Duodenal mucosa (tissue), 2 donors: ENCODE measurements at regions not wholly inside any gene's neighbourhood (a gene's known extent, or its start where the extent isn't known, plus 50 kb on each side); places are given as distances from the start of the nearest gene placed in this dataset.
A peak's percentile ranks its signal among the peaks of the same experiment; 100 is the strongest.

Experiments
- H3K27ac ChIP-seq: one replicate; pipeline ENCODE4 v1.7.0; 2013; ENCODE audit warnings: low read depth, low read length
- H3K27me3 ChIP-seq, 2 donors: one replicate each; pipeline ENCODE4 v1.7.0; 2013; ENCODE audit warnings: low read length in 2 of 2, control low read depth in 1 of 2; ENCODE audit not compliant: insufficient read depth in 2 of 2, control insufficient read depth in 1 of 2
- H3K36me3 ChIP-seq, 2 donors: one replicate each; pipeline ENCODE4 v1.7.0; 2013; ENCODE audit warnings: low read length in 2 of 2, control low read depth in 1 of 2; ENCODE audit not compliant: insufficient read depth in 2 of 2, control insufficient read depth in 1 of 2
- H3K4me1 ChIP-seq, 2 donors: one replicate each; pipeline ENCODE4 v1.7.0; 2013; ENCODE audit warnings: low read length in 2 of 2, control low read depth in 1 of 2; ENCODE audit not compliant: insufficient read depth in 2 of 2, control insufficient read depth in 1 of 2
- H3K4me3 ChIP-seq, 2 donors: one replicate each; pipeline ENCODE4 v1.7.0; 2013; ENCODE audit warnings: low read length in 2 of 2, low read depth in 1 of 2
- H3K9ac ChIP-seq, 2 donors: one replicate each; pipeline ENCODE4 v1.7.0; 2013; ENCODE audit warnings: low read length in 2 of 2, low read depth in 1 of 2
- H3K9me3 ChIP-seq, 2 donors: one replicate each; pipeline ENCODE4 v1.7.0; 2013; ENCODE audit warnings: low read length in 2 of 2, control low read depth in 1 of 2; ENCODE audit not compliant: control insufficient read depth in 1 of 2

- peaks cover 0 to 4% of the 10 kb centered on the region in 2 donors for H3K27me3 ChIP-seq
- no peaks in the 10 kb centered on the region for H3K36me3 ChIP-seq
- H3K27ac ChIP-seq = no peak overlapping the region
- H3K9me3 ChIP-seq = no peaks in the 10 kb centered on the region
- H3K9ac ChIP-seq = no peak overlapping the region
- H3K4me3 ChIP-seq = no peak overlapping the region
- H3K4me1 ChIP-seq = no peaks in the 10 kb centered on the region
Observed at GRCh38 chr11:32003335-32003734, 87.5 kb upstream of the RCN1 start.

GRCh38 chr11:32002311-32002710 lies 88.6 kb upstream of the RCN1 start:
- Histone ChIP-seq H3K9me3 (no peaks in the 10 kb centered on the region), H3K27ac (no peak overlapping the region), H3K36me3 (no peaks in the 10 kb centered on the region), H3K4me3 (no peak overlapping the region), H3K4me1 (no peaks in the 10 kb centered on the region), H3K27me3 (peaks cover 0 to 4% of the 10 kb centered on the region in 2 donors), H3K9ac (no peak overlapping the region)

- no peak overlapping the region for H3K9ac ChIP-seq
- peaks cover 0 to 8% of the 10 kb centered on the region in 2 donors for H3K4me1 ChIP-seq
- H3K4me3 ChIP-seq = no peak overlapping the region
- H3K36me3 ChIP-seq = no peaks in the 10 kb centered on the region
- H3K9me3 ChIP-seq = no peaks in the 10 kb centered on the region
- H3K27ac ChIP-seq = no peak overlapping the region
- H3K27me3 ChIP-seq = no peaks in the 10 kb centered on the region
Observed at GRCh38 chr11:31997955-31998354, 92.9 kb upstream of the RCN1 start.

GRCh38 chr11:31996159-31996881 lies 94.6 kb upstream of the RCN1 start:
- no peaks in the 10 kb centered on the region for H3K27me3 ChIP-seq
- no peak overlapping the region for H3K4me3 ChIP-seq
- no peak overlapping the region for H3K9ac ChIP-seq
- H3K4me1 ChIP-seq = peaks cover 0 to 8% of the 10 kb centered on the region in 2 donors
- H3K27ac ChIP-seq = no peak overlapping the region
- no peaks in the 10 kb centered on the region for H3K36me3 ChIP-seq
- no peaks in the 10 kb centered on the region for H3K9me3 ChIP-seq

- H3K9me3 ChIP-seq = no peaks in the 10 kb centered on the region
- H3K9ac ChIP-seq = no peak overlapping the region
- H3K27ac ChIP-seq = no peak overlapping the region
Observed at GRCh38 chr11:31995525-31996094, 95.3 kb upstream of the RCN1 start.

GRCh38 chr11:31995032-31995431 lies 95.8 kb upstream of the RCN1 start:
- Histone ChIP-seq H3K36me3 (no peaks in the 10 kb centered on the region), H3K27ac (no peak overlapping the region), H3K27me3 (peaks cover 0 to 4% of the 10 kb centered on the region in 2 donors), H3K4me1 (peaks cover 0 to 8% of the 10 kb centered on the region in 2 donors), H3K4me3 (no peak overlapping the region), H3K9me3 (no peaks in the 10 kb centered on the region), H3K9ac (no peak overlapping the region)

More at GRCh38 chr11:31995525-31996094, 95.3 kb upstream of the RCN1 start:
- peaks cover 0 to 8% of the 10 kb centered on the region in 2 donors for H3K4me1 ChIP-seq
- H3K27me3 ChIP-seq = peaks cover 0 to under 1% of the 10 kb centered on the region in 2 donors
- H3K4me3 ChIP-seq = peak overlapping the region; percentile 37
- H3K36me3 ChIP-seq = no peaks in the 10 kb centered on the region

GRCh38 chr11:31987118-31988005 lies 103.5 kb upstream of the RCN1 start:
- H3K4me3 ChIP-seq = no peak overlapping the region

GRCh38 chr11:31986201-31986889 lies 104.5 kb upstream of the RCN1 start:
- H3K9me3 ChIP-seq = no peaks in the 10 kb centered on the region
- H3K27me3 ChIP-seq = peaks cover 5 to 30% of the 10 kb centered on the region in 2 donors
- no peak overlapping the region for H3K9ac ChIP-seq
- H3K4me1 ChIP-seq = no peaks in the 10 kb centered on the region
- no peaks in the 10 kb centered on the region for H3K36me3 ChIP-seq
- no peak overlapping the region for H3K27ac ChIP-seq
- H3K4me3 ChIP-seq = no peak overlapping the region

More at GRCh38 chr11:31987118-31988005, 103.5 kb upstream of the RCN1 start:
- H3K9me3 ChIP-seq = no peaks in the 10 kb centered on the region
- H3K4me1 ChIP-seq = no peaks in the 10 kb centered on the region
- H3K9ac ChIP-seq = no peak overlapping the region
- no peaks in the 10 kb centered on the region for H3K36me3 ChIP-seq
- H3K27ac ChIP-seq = no peak overlapping the region
- H3K27me3 ChIP-seq = peaks cover 5 to 30% of the 10 kb centered on the region in 2 donors

- no peak overlapping the region for H3K4me3 ChIP-seq
- H3K36me3 ChIP-seq = no peaks in the 10 kb centered on the region
- no peaks in the 10 kb centered on the region for H3K9me3 ChIP-seq
- H3K27ac ChIP-seq = no peak overlapping the region
- no peak overlapping the region for H3K9ac ChIP-seq
- H3K4me1 ChIP-seq = no peaks in the 10 kb centered on the region
- H3K27me3 ChIP-seq = peaks cover 0 to 6% of the 10 kb centered on the region in 2 donors
Observed at GRCh38 chr11:31981457-31981856, 109.4 kb upstream of the RCN1 start.
